HEK293 (cell line): ENCODE measurements at regions not wholly inside any gene's neighbourhood (a gene's known extent, or its start where the extent isn't known, plus 50 kb on each side); places are given as distances from the start of the nearest gene placed in this dataset.

Source experiments
- CTCF ChIA-PET: fragments of 350-600 bp; formaldehyde crosslinking; extraction: SDS; loops from one replicate; lab custom pipeline; 2021; ENCODE audit warnings: antibody characterized with exemption; lab: Yijun Ruan, JAX
- POLR2A ChIA-PET: fragments of 300-600 bp; formaldehyde crosslinking; extraction: SDS; loops from one replicate; lab custom pipeline; 2020; ENCODE audit warnings: antibody characterized with exemption, inconsistent platforms; lab: Yijun Ruan, JAX
- H3K27ac ChIP-seq: fragments of 200-500 bp; sonication (Bioruptor generic); 2 replicates; pipeline ENCODE4 v1.5.1; 2014; ENCODE audit warnings: low read depth, low read length, control low read depth, inconsistent platforms; ENCODE audit errors: extremely low read depth
- H3K36me3 ChIP-seq, 2 experiments: fragments of 200-500 bp in 1 of 2; sonication (Bioruptor generic) in 1 of 2; 1 replicate in 1 of 2; 2 replicates in 1 of 2; pipeline ENCODE4 v1.5.1; 2014 to 2017; ENCODE audit warnings: inconsistent platforms in 2 of 2, low read length in 2 of 2; ENCODE audit not compliant: control insufficient read depth in 2 of 2, insufficient read depth in 1 of 2
- H3K4me1 ChIP-seq: fragments of 200-500 bp; sonication (Bioruptor generic); 2 replicates; pipeline ENCODE4 v1.5.1; 2014; ENCODE audit warnings: mild to moderate bottlenecking, low read length, inconsistent platforms; ENCODE audit not compliant: control insufficient read depth, insufficient read depth
- H3K4me3 ChIP-seq: 2 replicates; pipeline ENCODE4 v1.5.1; 2011; ENCODE audit warnings: low read depth, mild to moderate bottlenecking, control low read depth, low read length, moderate library complexity
- H3K9me3 ChIP-seq: fragments of 200-500 bp; sonication (Bioruptor generic); 2 replicates; pipeline ENCODE4 v1.5.1; 2014; ENCODE audit warnings: low read depth, low read length, inconsistent platforms; ENCODE audit not compliant: control insufficient read depth, insufficient read depth
- ATF2 ChIP-seq: fragments of 450-650 bp; formaldehyde crosslinking; IDR thresholded peaks from 2 replicates; pipeline ENCODE4 v1.5.1; 2016; ENCODE audit warnings: missing biosample characterization, missing genetic modification characterization, low read depth
- BCL11B ChIP-seq: fragments of 450-650 bp; formaldehyde crosslinking; IDR thresholded peaks from 2 replicates; pipeline ENCODE4 v1.5.1; 2016; ENCODE audit warnings: low read depth, missing biosample characterization, missing genetic modification characterization
- BCL6B ChIP-seq: fragments of 450-650 bp; formaldehyde crosslinking; IDR thresholded peaks from 2 replicates; pipeline ENCODE4 v1.5.1; 2017; ENCODE audit warnings: missing biosample characterization, missing genetic modification characterization
- FEZF1 ChIP-seq: fragments of 450-650 bp; formaldehyde crosslinking; IDR thresholded peaks from 2 replicates; pipeline ENCODE4 v1.5.1; 2016; ENCODE audit warnings: missing biosample characterization, missing genetic modification characterization
- GLIS2 ChIP-seq: fragments of 450-650 bp; formaldehyde crosslinking; IDR thresholded peaks from 2 replicates; pipeline ENCODE4 v1.5.1; 2016; ENCODE audit warnings: missing biosample characterization, missing genetic modification characterization
- HOXC10 ChIP-seq: sonication (generic); formaldehyde crosslinking; IDR thresholded peaks from 2 replicates; pipeline ENCODE4 v1.8.1; 2023; ENCODE audit warnings: mild to moderate bottlenecking, missing genetic modification reagents
- KLF7 ChIP-seq: fragments of 450-650 bp; formaldehyde crosslinking; IDR thresholded peaks from 2 replicates; pipeline ENCODE4 v1.5.1; 2016; ENCODE audit warnings: missing biosample characterization, missing genetic modification characterization, borderline replicate concordance
- MYNN ChIP-seq: fragments of 450-650 bp; formaldehyde crosslinking; IDR thresholded peaks from 2 replicates; pipeline ENCODE4 v1.5.1; 2016; ENCODE audit warnings: missing biosample characterization, missing genetic modification characterization, borderline replicate concordance
- MZF1 ChIP-seq: fragments of 450-650 bp; formaldehyde crosslinking; IDR thresholded peaks from 2 replicates; pipeline ENCODE4 v1.5.1; 2017; ENCODE audit warnings: missing biosample characterization, missing genetic modification characterization, borderline replicate concordance
- OSR2 ChIP-seq: fragments of 450-650 bp; formaldehyde crosslinking; IDR thresholded peaks from 2 replicates; pipeline ENCODE4 v1.5.1; 2016; ENCODE audit warnings: missing biosample characterization, missing genetic modification characterization
- RBAK ChIP-seq: fragments of 450-650 bp; formaldehyde crosslinking; IDR thresholded peaks from 2 replicates; pipeline ENCODE4 v1.5.1; 2016; ENCODE audit warnings: missing biosample characterization, missing genetic modification characterization
- SALL2 ChIP-seq: fragments of 450-650 bp; formaldehyde crosslinking; IDR thresholded peaks from 2 replicates; pipeline ENCODE4 v1.5.0; 2017; ENCODE audit warnings: missing biosample characterization, mild to moderate bottlenecking, missing genetic modification characterization, borderline replicate concordance
- SP7 ChIP-seq: fragments of 450-650 bp; formaldehyde crosslinking; IDR thresholded peaks from 2 replicates; pipeline ENCODE4 v1.5.1; 2016; ENCODE audit warnings: missing biosample characterization, missing genetic modification characterization
- ZBTB21 ChIP-seq: fragments of 450-650 bp; formaldehyde crosslinking; IDR thresholded peaks from 2 replicates; pipeline ENCODE4 v1.5.1; 2017; ENCODE audit warnings: missing biosample characterization, missing genetic modification characterization
- ZBTB26 ChIP-seq: fragments of 450-650 bp; formaldehyde crosslinking; optimal IDR thresholded peaks from 2 replicates; pipeline ENCODE3; 2016; ENCODE audit warnings: missing biosample characterization, mild to moderate bottlenecking, missing genetic modification characterization
- ZBTB7A ChIP-seq: fragments of 450-650 bp; formaldehyde crosslinking; IDR thresholded peaks from 2 replicates; pipeline ENCODE4 v1.5.1; 2016; ENCODE audit warnings: low read depth, missing biosample characterization, missing genetic modification characterization
- ZFP3 ChIP-seq: fragments of 450-650 bp; formaldehyde crosslinking; IDR thresholded peaks from 2 replicates; pipeline ENCODE4 v1.5.1; 2016; ENCODE audit warnings: low read depth, missing biosample characterization, missing genetic modification characterization
- ZNF132 ChIP-seq: fragments of 450-650 bp; formaldehyde crosslinking; IDR thresholded peaks from 2 replicates; pipeline ENCODE4 v1.5.1; 2017; ENCODE audit warnings: missing biosample characterization, missing genetic modification characterization, borderline replicate concordance
- ZNF169 ChIP-seq: fragments of 450-650 bp; formaldehyde crosslinking; IDR thresholded peaks from 2 replicates; pipeline ENCODE4 v1.5.1; 2016; ENCODE audit warnings: missing biosample characterization, missing genetic modification characterization
- ZNF24 ChIP-seq: fragments of 450-650 bp; formaldehyde crosslinking; IDR thresholded peaks from 2 replicates; pipeline ENCODE4 v1.5.1; 2016; ENCODE audit warnings: missing biosample characterization, missing genetic modification characterization
- ZNF302 ChIP-seq: fragments of 450-650 bp; formaldehyde crosslinking; IDR thresholded peaks from 2 replicates; pipeline ENCODE4 v1.5.1; 2016; ENCODE audit warnings: missing biosample characterization, missing genetic modification characterization, low read depth
- ZNF324 ChIP-seq: fragments of 450-650 bp; formaldehyde crosslinking; IDR thresholded peaks from 2 replicates; pipeline ENCODE4 v1.5.1; 2016; ENCODE audit warnings: missing biosample characterization, missing genetic modification characterization
- ZNF335 ChIP-seq: fragments of 450-650 bp; formaldehyde crosslinking; conservative IDR thresholded peaks from 2 replicates; pipeline ENCODE4 v1.5.1; 2016; ENCODE audit warnings: missing biosample characterization, missing genetic modification characterization
- ZNF530 ChIP-seq: fragments of 450-650 bp; formaldehyde crosslinking; IDR thresholded peaks from 2 replicates; pipeline ENCODE4 v1.5.1; 2016; ENCODE audit warnings: low read depth, missing biosample characterization, missing genetic modification characterization
- ZNF571 ChIP-seq: fragments of 450-650 bp; formaldehyde crosslinking; IDR thresholded peaks from 2 replicates; pipeline ENCODE4 v1.5.0; 2017; ENCODE audit warnings: missing biosample characterization, missing genetic modification characterization
- ZNF654 ChIP-seq: fragments of 450-650 bp; formaldehyde crosslinking; IDR thresholded peaks from 2 replicates; pipeline ENCODE4 v1.5.1; 2016; ENCODE audit warnings: low read depth, missing biosample characterization, missing genetic modification characterization
- ZNF658 ChIP-seq: fragments of 450-650 bp; formaldehyde crosslinking; IDR thresholded peaks from 2 replicates; pipeline ENCODE4; 2016; ENCODE audit warnings: missing biosample characterization, missing genetic modification characterization
- ZNF660 ChIP-seq: fragments of 450-650 bp; IDR thresholded peaks from 2 replicates; pipeline ENCODE4 v1.5.1; 2018; ENCODE audit warnings: missing biosample characterization, mild to moderate bottlenecking, missing genetic modification characterization
- ZNF768 ChIP-seq: fragments of 450-650 bp; formaldehyde crosslinking; IDR thresholded peaks from 2 replicates; pipeline ENCODE4 v1.5.1; 2018; ENCODE audit warnings: missing biosample characterization, mild to moderate bottlenecking, missing genetic modification characterization
- ZNF791 ChIP-seq: fragments of 450-650 bp; formaldehyde crosslinking; IDR thresholded peaks from 2 replicates; pipeline ENCODE4 v1.5.1; 2016; ENCODE audit warnings: missing biosample characterization, missing genetic modification characterization
- ZXDB ChIP-seq: fragments of 450-650 bp; formaldehyde crosslinking; IDR thresholded peaks from 2 replicates; pipeline ENCODE4 v1.5.1; 2016; ENCODE audit warnings: missing biosample characterization, missing genetic modification characterization

GRCh38 chr10:54983255-54983654 lies 182.2 kb upstream of the PCDH15 start:
- no peaks in the 10 kb centered on the region for H3K4me1 ChIP-seq
- H3K4me3 ChIP-seq = no peak overlapping the region
- POLR2A ChIA-PET = no interaction called here
- no peaks in the 10 kb centered on the region for H3K9me3 ChIP-seq
- H3K27ac ChIP-seq = no peak overlapping the region
- TF ChIP-seq SALL2 (tag by site-specific recombination) = no peak
- no peak for TF ChIP-seq ZNF530 (tag by site-specific recombination)
- TF ChIP-seq ZNF654 (tag by site-specific recombination) = no peak
- no peak for TF ChIP-seq SP7
- TF ChIP-seq OSR2 (tag by site-specific recombination) = no peak
- no peak for TF ChIP-seq ZNF658 (tag by site-specific recombination)
- TF ChIP-seq ZBTB21 = no peak
- TF ChIP-seq ZNF335 = no peak
- no peak for TF ChIP-seq RBAK (tag by site-specific recombination)
- no peak for TF ChIP-seq ZNF660
- no peak for TF ChIP-seq HOXC10 (CRISPR knock-in tag)
- no peak for TF ChIP-seq ZNF169 (tag by site-specific recombination)
- no peak for TF ChIP-seq GLIS2 (tag by site-specific recombination)
- TF ChIP-seq ZNF768 (tag by site-specific recombination) = no peak
- no peak for TF ChIP-seq ZBTB26 (tag by site-specific recombination)
- TF ChIP-seq ZNF132 (tag by site-specific recombination) = no peak
- no peak for TF ChIP-seq ZFP3
- no peaks in the 10 kb centered on the region for H3K36me3 ChIP-seq
- CTCF ChIA-PET = no interaction called here

GRCh38 chr10:54962134-54962900 lies 161.3 kb upstream of the PCDH15 start:
- CTCF ChIA-PET = no interaction called here
- H3K27ac ChIP-seq = no peak overlapping the region
- H3K9me3 ChIP-seq = no peaks in the 10 kb centered on the region
- H3K4me1 ChIP-seq = no peaks in the 10 kb centered on the region
- H3K36me3 ChIP-seq = no peaks in the 10 kb centered on the region
- H3K4me3 ChIP-seq = no peak overlapping the region
- TF ChIP-seq ZNF24 (tag by site-specific recombination) (no peak), ZNF302 (no peak), MYNN (tag by site-specific recombination) (no peak)
- POLR2A ChIA-PET = no interaction called here

GRCh38 chr10:54961040-54961439 lies 160.0 kb upstream of the PCDH15 start:
- H3K27ac ChIP-seq = no peak overlapping the region
- no peak overlapping the region for H3K4me3 ChIP-seq
- H3K36me3 ChIP-seq = no peaks in the 10 kb centered on the region
- no peaks in the 10 kb centered on the region for H3K4me1 ChIP-seq
- no peaks in the 10 kb centered on the region for H3K9me3 ChIP-seq
- TF ChIP-seq MZF1 (no peak), ATF2 (tag by site-specific recombination) (no peak), ZNF791 (tag by site-specific recombination) (no peak), ZBTB7A (tag by site-specific recombination) (no peak), ZNF658 (tag by site-specific recombination) (no peak), KLF7 (tag by site-specific recombination) (no peak), BCL11B (no peak), BCL6B (no peak), FEZF1 (no peak), ZNF324 (tag by site-specific recombination) (no peak), ZNF571 (no peak), ZNF169 (tag by site-specific recombination) (no peak), ZXDB (tag by site-specific recombination) (no peak)
- TF ChIP-seq, all 188 proteins: peak for 0
- CTCF ChIA-PET = no interaction called here
- POLR2A ChIA-PET = no interaction called here
